ENCODE measurements at regions not wholly inside any gene's neighbourhood (a gene's known extent, or its start where the extent isn't known, plus 50 kb on each side); places are given as distances from the start of the nearest gene placed in this dataset.
"Not testable (repeated sequence)": the region's sequence is repeated elsewhere in the genome, so short reads cannot be mapped to it uniquely, and the experiment has no call there.

GRCh38 chr7:89845952-89846351 is 308.3 kb upstream of the STEAP1 start:
- no peak for DNase-seq (ENCODE audit: low read depth in 1 of 2, low spot score in 1 of 2)
- TF ChIP-seq CTCF (IDR thresholded peaks at IDR 0.05; ENCODE audit: insufficient read depth, low read length) (no peak), POLR2AphosphoS5 (IDR thresholded peaks at IDR 0.05; ENCODE audit: low read depth) (no peak), GABPA (IDR thresholded peaks at IDR 0.05; ENCODE audit: low read depth) (no peak), SPI1 (IDR thresholded peaks at IDR 0.05; ENCODE audit: borderline replicate concordance, low read depth) (no peak)
- TF ChIP-seq, protein P1, sequence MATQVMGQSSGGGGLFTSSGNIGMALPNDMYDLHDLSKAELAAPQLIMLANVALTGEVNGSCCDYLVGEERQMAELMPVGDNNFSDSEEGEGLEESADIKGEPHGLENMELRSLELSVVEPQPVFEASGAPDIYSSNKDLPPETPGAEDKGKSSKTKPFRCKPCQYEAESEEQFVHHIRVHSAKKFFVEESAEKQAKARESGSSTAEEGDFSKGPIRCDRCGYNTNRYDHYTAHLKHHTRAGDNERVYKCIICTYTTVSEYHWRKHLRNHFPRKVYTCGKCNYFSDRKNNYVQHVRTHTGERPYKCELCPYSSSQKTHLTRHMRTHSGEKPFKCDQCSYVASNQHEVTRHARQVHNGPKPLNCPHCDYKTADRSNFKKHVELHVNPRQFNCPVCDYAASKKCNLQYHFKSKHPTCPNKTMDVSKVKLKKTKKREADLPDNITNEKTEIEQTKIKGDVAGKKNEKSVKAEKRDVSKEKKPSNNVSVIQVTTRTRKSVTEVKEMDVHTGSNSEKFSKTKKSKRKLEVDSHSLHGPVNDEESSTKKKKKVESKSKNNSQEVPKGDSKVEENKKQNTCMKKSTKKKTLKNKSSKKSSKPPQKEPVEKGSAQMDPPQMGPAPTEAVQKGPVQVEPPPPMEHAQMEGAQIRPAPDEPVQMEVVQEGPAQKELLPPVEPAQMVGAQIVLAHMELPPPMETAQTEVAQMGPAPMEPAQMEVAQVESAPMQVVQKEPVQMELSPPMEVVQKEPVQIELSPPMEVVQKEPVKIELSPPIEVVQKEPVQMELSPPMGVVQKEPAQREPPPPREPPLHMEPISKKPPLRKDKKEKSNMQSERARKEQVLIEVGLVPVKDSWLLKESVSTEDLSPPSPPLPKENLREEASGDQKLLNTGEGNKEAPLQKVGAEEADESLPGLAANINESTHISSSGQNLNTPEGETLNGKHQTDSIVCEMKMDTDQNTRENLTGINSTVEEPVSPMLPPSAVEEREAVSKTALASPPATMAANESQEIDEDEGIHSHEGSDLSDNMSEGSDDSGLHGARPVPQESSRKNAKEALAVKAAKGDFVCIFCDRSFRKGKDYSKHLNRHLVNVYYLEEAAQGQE (IDR thresholded peaks at IDR 0.05; ENCODE audit: insufficient replicate concordance, low read depth): no peak
- Histone ChIP-seq H3K27me3 (ENCODE audit: insufficient read depth, poor library complexity, severe bottlenecking) (no peaks in the 10 kb centered on the region), H3K4me3 (replicated peaks; ENCODE audit: insufficient read depth, low read length) (no peak overlapping the region), H3K27ac (replicated peaks) (no peak overlapping the region)

- TF ChIP-seq CTCF (IDR thresholded peaks at IDR 0.05; ENCODE audit: insufficient read depth, low read length) (no peak), POLR2AphosphoS5 (IDR thresholded peaks at IDR 0.05; ENCODE audit: low read depth) (no peak), GABPA (IDR thresholded peaks at IDR 0.05; ENCODE audit: low read depth) (no peak), SPI1 (IDR thresholded peaks at IDR 0.05; ENCODE audit: borderline replicate concordance, low read depth) (no peak)
- TF ChIP-seq, protein P1 (IDR thresholded peaks at IDR 0.05; ENCODE audit: insufficient replicate concordance, low read depth): no peak
- H3K27me3 ChIP-seq (ENCODE audit: insufficient read depth, poor library complexity, severe bottlenecking): no peaks in the 10 kb centered on the region
- no peak overlapping the region for H3K4me3 ChIP-seq (replicated peaks; ENCODE audit: insufficient read depth, low read length)
- no peak overlapping the region for H3K27ac ChIP-seq (replicated peaks)
- DNase-seq (ENCODE audit: low read depth in 1 of 2, low spot score in 1 of 2): no peak
These were observed 305.2 kb upstream of the STEAP1 start for GRCh38 chr7:89849052-89849451.

DNA sequence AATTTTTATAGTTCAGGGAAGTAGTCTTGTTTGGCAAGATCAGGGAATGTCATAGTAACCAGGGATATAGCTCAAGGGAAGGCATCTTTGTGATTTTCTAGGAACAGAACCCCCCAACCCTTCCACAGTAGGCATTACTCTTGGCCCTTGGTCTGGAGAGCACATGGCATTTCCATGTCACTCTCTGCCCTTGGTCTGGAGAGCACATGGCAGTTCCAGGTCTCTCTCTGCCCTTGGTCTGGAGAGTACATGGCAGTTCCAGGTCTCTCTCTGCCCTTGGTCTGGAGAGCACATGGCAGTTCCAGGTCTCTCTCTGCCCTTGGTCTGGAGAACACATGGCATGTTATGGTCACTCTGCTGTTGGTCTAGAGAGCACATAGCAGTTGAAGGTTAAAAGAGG is 297.2 kb upstream of the STEAP1 start:
- not testable (repeated sequence) for DNase-seq (ENCODE audit: low read depth in 1 of 2, low spot score in 1 of 2); H3K4me3 ChIP-seq (replicated peaks; ENCODE audit: insufficient read depth, low read length); H3K27me3 ChIP-seq (ENCODE audit: insufficient read depth, poor library complexity, severe bottlenecking); H3K27ac ChIP-seq (replicated peaks)

DNA sequence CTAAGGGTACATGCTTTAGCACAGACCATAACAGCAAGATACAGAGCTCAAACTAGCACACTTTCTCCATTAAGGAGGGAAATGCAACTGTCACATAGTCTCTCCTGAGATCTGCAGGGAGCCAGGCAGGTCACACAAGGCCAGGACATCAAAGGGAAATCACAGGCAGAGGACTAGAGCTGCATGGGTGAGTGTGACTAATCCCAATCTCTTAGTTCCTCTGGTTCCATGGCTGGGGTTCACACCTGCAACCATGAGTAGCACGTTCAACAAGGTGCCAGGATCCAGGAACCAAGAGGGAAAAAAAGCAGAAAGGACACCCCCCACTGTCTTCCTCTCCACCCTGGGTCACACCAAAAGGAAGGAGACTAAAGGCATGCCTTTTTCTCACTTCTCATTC is 296.5 kb upstream of the STEAP1 start:
- TF ChIP-seq GABPA (IDR thresholded peaks at IDR 0.05; ENCODE audit: low read depth) (no peak), POLR2AphosphoS5 (IDR thresholded peaks at IDR 0.05; ENCODE audit: low read depth) (no peak)
- no peak overlapping the region for H3K4me3 ChIP-seq (replicated peaks; ENCODE audit: insufficient read depth, low read length)
- no peak overlapping the region for H3K27ac ChIP-seq (replicated peaks)
- H3K27me3 ChIP-seq (ENCODE audit: insufficient read depth, poor library complexity, severe bottlenecking): no peaks in the 10 kb centered on the region
- no peak for DNase-seq (ENCODE audit: low read depth in 1 of 2, low spot score in 1 of 2)

DNA sequence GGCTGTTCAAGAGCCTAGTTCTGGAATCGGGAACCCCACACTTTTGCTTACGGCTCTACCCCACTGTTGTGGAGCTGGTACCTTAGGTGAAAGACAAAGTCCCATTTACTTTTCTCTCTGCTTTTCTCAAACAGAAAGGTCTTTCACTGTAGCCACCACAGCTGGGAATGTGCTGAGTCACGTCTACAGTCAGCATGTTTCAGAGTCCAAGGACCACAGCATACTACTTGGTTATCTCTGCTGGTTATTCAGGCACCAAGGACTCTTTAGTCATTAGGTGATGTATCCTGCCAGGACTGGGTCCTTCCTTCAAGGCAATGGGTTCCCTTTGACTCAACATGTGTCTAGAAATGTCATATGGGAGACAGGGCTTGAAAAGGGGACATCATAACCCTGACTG is 266.8 kb upstream of the STEAP1 start:
- TF ChIP-seq GABPA (IDR thresholded peaks at IDR 0.05; ENCODE audit: low read depth): no peak
- TF ChIP-seq, protein P1 (IDR thresholded peaks at IDR 0.05; ENCODE audit: insufficient replicate concordance, low read depth): no peak
- no peak for TF ChIP-seq CTCF (IDR thresholded peaks at IDR 0.05; ENCODE audit: insufficient read depth, low read length)
- no peak for TF ChIP-seq SPI1 (IDR thresholded peaks at IDR 0.05; ENCODE audit: borderline replicate concordance, low read depth)
- TF ChIP-seq POLR2AphosphoS5 (IDR thresholded peaks at IDR 0.05; ENCODE audit: low read depth): no peak
- no peak for DNase-seq (ENCODE audit: low read depth in 1 of 2, low spot score in 1 of 2)
- Histone ChIP-seq H3K4me3 (replicated peaks; ENCODE audit: insufficient read depth, low read length) (no peak overlapping the region), H3K27me3 (ENCODE audit: insufficient read depth, poor library complexity, severe bottlenecking) (no peaks in the 10 kb centered on the region), H3K27ac (replicated peaks) (no peak overlapping the region)
